ENCODE measurements at regions not wholly inside any gene's neighbourhood (a gene's known extent, or its start where the extent isn't known, plus 50 kb on each side); places are given as distances from the start of the nearest gene placed in this dataset.

- TF ChIP-seq MAX (IDR thresholded peaks at IDR 0.05; ENCODE audit: low read depth, low read length) (no peak), CTCF (IDR thresholded peaks at IDR 0.05; ENCODE audit: low read depth, low read length) (no peak)
These were observed 1449.4 kb downstream of the CDH11 start for GRCh38 chr16:63672493-63672892.
